GM20000 (cell line): ENCODE measurements at regions not wholly inside any gene's neighbourhood (a gene's known extent, or its start where the extent isn't known, plus 50 kb on each side); places are given as distances from the start of the nearest gene placed in this dataset.
"Not testable (repeated sequence)": the region's sequence is repeated elsewhere in the genome, so short reads cannot be mapped to it uniquely, and the experiment has no call there.

Source experiments
- DNase-seq: peaks from one replicate; pipeline ENCODE4 v3.0.0; 2012; ENCODE audit warnings: low spot score
- TF ChIP-seq, protein P1 (sequence below): IDR thresholded peaks from 2 replicates; pipeline ENCODE4 v1.5.1; 2012; ENCODE audit warnings: mild to moderate bottlenecking, control low read depth; ENCODE audit errors: extremely low read depth, missing control alignments

DNA sequence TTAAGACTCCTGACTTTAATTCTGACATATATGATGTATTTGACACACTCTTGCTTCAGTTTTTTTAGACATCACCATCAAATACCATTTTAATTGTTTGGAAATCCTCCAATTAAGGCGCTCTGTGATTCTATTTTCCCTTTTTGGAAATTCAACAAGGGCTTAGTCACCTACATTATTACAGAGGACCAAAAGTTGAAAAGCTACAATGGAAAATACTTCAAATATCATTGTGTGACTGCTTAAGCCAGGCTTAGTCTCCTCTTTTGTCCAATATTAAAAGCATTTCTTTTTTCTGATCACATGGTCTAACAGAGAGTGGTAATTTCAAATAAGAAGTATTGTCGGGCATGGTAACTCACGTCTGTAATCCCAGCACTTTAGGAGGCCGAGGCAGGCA lies 160.3 kb downstream of the CEMIP2 start:
- no peak for DNase-seq
- TF ChIP-seq, protein P1, sequence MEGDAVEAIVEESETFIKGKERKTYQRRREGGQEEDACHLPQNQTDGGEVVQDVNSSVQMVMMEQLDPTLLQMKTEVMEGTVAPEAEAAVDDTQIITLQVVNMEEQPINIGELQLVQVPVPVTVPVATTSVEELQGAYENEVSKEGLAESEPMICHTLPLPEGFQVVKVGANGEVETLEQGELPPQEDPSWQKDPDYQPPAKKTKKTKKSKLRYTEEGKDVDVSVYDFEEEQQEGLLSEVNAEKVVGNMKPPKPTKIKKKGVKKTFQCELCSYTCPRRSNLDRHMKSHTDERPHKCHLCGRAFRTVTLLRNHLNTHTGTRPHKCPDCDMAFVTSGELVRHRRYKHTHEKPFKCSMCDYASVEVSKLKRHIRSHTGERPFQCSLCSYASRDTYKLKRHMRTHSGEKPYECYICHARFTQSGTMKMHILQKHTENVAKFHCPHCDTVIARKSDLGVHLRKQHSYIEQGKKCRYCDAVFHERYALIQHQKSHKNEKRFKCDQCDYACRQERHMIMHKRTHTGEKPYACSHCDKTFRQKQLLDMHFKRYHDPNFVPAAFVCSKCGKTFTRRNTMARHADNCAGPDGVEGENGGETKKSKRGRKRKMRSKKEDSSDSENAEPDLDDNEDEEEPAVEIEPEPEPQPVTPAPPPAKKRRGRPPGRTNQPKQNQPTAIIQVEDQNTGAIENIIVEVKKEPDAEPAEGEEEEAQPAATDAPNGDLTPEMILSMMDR, result no peak

DNA sequence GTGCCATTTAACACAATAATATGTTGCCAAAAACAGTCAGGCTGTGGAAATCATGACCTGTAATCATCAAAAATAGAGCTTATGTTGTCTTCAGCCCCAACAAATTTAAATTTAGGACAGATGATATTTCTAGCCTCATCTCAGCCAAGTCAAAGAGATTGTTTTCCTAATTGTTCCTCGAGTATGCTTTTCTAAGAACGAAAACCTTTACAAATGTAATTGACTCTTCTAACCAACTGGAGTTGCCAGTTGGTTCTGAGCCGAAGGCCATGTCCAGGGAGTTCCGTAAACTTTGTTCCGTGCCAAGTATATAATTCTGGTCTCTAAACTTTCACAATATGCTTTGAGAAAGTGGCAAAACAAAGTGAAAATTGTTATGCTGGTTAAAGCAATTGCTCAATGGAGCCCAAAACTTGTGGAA lies 160.8 kb downstream of the CEMIP2 start:
- TF ChIP-seq, protein P1, result no peak
- DNase-seq, result no peak

DNA sequence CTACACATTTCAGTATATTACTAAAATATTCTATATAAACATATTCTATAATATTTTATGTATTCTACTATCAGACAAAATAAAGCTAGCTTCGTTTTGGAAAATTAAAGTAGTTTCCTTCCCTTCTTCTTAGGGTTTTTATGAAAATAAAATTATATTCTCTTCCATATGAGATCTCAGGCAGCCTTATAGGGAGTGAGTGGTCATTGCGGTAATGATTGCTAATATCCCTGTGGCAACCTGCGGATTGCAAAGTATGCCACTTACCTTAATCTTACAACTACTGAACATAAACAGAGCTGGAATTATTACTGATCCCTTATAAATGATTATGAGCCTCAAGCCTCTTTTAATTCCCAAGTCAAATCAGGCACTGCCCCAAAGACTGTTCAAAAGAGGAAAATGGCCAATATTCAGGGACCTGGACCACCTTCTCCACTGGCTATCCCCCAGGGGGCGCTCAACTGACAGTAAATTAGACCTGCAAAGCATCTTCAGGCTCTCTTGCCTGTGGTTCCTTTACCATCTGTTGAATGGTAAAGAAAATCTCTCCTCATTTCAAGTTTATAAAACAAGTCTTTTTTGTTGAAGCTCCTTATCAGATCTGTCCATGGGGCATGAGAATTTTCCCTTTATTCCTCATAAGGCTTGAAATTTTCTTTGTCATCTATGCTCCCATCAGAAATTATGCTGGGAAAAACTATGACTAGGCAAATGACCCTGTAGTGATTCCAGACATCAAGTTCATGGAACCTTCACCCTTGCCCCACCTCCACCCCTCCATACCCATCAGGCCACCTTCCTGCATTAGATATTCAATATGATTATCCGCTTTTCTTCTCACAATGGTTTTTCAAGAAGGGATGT lies 163.9 kb downstream of the CEMIP2 start:
- TF ChIP-seq, protein P1, result peak; percentile 66
- peak; percentile 52 for DNase-seq

DNA sequence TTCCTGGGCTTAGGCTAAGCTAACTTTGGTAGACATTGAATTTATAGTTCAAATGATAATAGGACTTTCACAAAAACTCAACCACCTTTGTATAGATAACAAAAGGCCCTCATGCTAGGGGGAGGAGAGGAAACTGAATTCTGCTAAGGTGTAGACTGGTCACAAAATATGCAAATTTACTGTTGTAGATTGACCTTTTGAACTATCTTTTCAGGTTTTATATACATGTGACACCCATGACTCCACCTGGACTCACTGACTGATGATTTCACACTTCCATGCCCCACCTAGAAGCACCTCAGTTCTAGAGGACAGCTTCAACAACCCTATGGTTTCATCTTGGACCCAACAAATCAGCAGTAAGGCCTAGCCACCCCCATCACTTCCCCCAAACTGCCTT lies 165.7 kb downstream of the CEMIP2 start:
- TF ChIP-seq, protein P1, result no peak

DNA sequence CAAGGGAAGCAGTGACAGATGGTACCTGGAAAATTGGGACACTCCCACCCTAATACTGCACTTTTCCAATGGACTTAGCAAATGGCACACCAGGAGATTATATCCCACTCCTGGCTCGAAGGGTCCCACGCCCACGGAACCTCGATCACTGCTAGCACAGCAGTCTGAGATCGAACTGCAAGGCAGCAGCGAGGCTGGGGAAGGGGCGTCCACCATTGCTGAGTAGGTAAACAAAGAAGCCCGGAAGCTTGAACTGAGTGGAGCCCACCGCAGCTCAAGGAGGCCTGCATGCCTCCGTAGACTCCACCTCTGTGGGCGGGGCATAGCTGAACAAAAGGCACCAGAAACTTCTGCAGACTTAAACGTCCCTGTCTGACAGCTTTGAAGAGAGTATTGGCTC lies 172.6 kb downstream of the CEMIP2 start:
- not testable (repeated sequence) for DNase-seq

More for the DNA sequence above, 165.7 kb downstream of the CEMIP2 start:
- DNase-seq, result no peak

DNA sequence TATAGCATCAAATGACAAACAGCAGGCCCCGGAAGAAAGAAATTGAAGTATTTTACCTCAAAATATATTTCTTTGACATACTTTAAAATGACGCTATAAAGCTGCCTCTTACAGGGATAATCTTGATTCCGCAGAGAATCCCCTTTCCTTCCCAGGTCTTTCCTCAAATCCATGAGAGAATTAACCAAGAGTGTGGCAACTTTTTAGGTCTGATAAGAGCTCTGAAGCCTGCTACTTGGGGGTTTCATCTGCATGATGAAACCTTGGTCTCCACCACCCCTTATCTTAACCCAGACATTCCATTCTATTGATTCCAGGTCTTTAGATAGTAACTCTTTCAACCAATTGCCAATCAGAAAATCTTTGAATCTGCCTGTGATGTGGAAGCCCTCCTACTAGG lies 173.8 kb downstream of the CEMIP2 start:
- no peak for DNase-seq
- TF ChIP-seq, protein P1, result no peak

DNA sequence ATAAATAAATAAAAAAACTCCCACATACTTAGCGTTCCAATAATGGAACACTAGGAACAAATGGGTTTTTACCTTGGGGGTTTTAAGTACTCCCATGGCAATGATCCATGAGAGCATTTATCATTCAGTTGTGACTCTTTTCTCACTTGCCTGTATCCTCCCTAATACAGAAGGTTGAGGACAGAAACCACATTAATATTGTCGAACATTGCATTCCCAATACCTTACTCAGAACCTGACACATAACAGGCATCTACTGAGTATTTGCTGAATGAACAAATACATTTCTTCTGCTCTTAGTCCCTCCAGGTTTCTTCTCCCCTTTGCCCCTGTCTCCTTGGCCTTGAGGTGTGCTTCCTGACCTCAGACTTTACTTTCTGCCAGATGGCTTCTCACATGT lies 175.9 kb downstream of the CEMIP2 start:
- no peak for DNase-seq
- TF ChIP-seq, protein P1, result no peak

DNA sequence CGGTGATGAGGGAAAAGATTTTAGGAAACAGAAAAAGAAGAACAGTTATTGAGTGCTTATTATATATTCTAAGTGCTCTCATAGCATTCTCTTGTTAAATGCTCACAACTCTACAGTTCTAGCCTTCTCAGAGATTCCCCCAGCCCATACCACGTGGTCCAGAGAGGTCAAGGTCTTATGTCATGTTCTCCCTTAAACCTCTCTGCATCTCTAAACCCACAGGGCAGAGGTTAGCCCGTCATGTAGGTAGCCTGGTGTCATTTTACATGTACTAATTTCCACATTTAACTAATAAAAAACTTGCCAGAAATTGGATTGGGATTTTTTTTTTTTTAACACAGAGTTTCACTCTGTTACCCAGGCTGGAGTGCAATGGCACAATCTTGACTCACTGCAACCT lies 178.0 kb downstream of the CEMIP2 start:
- TF ChIP-seq, protein P1, result no peak
- no peak for DNase-seq
